Stimulated activated CD4-positive, alpha-beta T cell treated with anti-CD3 and anti-CD28 coated beads, Interleukin-15, amount 100 ng/mL, for 48 hours (primary cell): ENCODE measurements at regions not wholly inside any gene's neighbourhood (a gene's known extent, or its start where the extent isn't known, plus 50 kb on each side); places are given as distances from the start of the nearest gene placed in this dataset.
A peak's percentile ranks its signal among the peaks of the same experiment; 100 is the strongest.

Experiments used
- DNase-seq, 2 donors: peaks; one replicate each; pipeline ENCODE4 v3.0.0-alpha.2; 2020; ENCODE audit warnings: low read depth in 2 of 2

- no peak for DNase-seq
Observed at GRCh38 chr7:38070718-38071117, 107.3 kb upstream of the STARD3NL start.

GRCh38 chr7:38086857-38087256 is 91.2 kb upstream of the STARD3NL start:
- DNase-seq, result no peak

GRCh38 chr7:38102507-38102906 is 75.5 kb upstream of the STARD3NL start:
- no peak for DNase-seq

- no peak for DNase-seq
Observed at GRCh38 chr7:38105874-38106483, 72.1 kb upstream of the STARD3NL start.

GRCh38 chr7:38107486-38107893 is 70.6 kb upstream of the STARD3NL start:
- peak; percentile 22 to 60 for DNase-seq

- DNase-seq, result no peak
Observed at GRCh38 chr7:38112075-38112474, 66.0 kb upstream of the STARD3NL start.

- DNase-seq, result no peak
Observed at GRCh38 chr7:38120076-38120475, 58.0 kb upstream of the STARD3NL start.

GRCh38 chr7:38122501-38122900 is 55.5 kb upstream of the STARD3NL start:
- no peak for DNase-seq

GRCh38 chr7:38123494-38123893 is 54.6 kb upstream of the STARD3NL start:
- DNase-seq, result no peak

GRCh38 chr7:38127216-38128207 is 50.5 kb upstream of the STARD3NL start:
- DNase-seq, result no peak
